Ishikawa (cell line): ENCODE measurements at regions not wholly inside any gene's neighbourhood (a gene's known extent, or its start where the extent isn't known, plus 50 kb on each side); places are given as distances from the start of the nearest gene placed in this dataset.

Experiments
- EGR1 ChIP-seq: IDR thresholded peaks from 2 replicates; pipeline ENCODE4 v1.6.1; 2012
- EP300 ChIP-seq: IDR thresholded peaks from 2 replicates; pipeline ENCODE4 v1.6.1; 2012; ENCODE audit warnings: borderline replicate concordance
- MAX ChIP-seq: IDR thresholded peaks from 2 replicates; pipeline ENCODE4 v1.6.1; 2012
- TEAD4 ChIP-seq: IDR thresholded peaks from 2 replicates; pipeline ENCODE4 v1.6.1; 2012

DNA sequence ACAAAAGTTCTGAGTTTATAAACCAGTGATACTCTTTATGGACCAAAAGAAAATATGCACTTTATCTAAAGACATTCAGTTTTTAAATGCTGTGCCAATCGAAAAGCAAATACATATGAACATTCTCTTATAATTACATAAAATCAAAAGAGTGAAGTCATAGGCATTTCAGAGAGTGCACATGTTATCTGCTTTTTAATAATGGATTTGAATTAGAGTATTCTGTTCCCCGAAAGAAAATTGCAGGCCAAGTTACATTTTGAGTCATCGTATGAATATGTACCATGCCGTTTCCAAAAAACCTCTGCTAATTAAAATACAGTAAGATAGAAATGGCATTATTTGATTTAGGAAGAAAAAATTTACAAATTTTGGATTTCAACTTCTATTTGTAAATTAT lies 565.7 kb downstream of the ZEB2 start:
- TF ChIP-seq MAX (no peak), EP300 (no peak), TEAD4 (no peak), EGR1 (no peak)
